ENCODE measurements at regions not wholly inside any gene's neighbourhood (a gene's known extent, or its start where the extent isn't known, plus 50 kb on each side); places are given as distances from the start of the nearest gene placed in this dataset.

GRCh38 chr9:110050925-110051355 lies 157.0 kb downstream of the C9orf152 start:
- TF ChIP-seq CTCF (conservative IDR thresholded peaks at IDR 0.05) (no peak), ZFX (IDR thresholded peaks at IDR 0.05) (no peak)
